ENCODE measurements at regions not wholly inside any gene's neighbourhood (a gene's known extent, or its start where the extent isn't known, plus 50 kb on each side); places are given as distances from the start of the nearest gene placed in this dataset.

DNA sequence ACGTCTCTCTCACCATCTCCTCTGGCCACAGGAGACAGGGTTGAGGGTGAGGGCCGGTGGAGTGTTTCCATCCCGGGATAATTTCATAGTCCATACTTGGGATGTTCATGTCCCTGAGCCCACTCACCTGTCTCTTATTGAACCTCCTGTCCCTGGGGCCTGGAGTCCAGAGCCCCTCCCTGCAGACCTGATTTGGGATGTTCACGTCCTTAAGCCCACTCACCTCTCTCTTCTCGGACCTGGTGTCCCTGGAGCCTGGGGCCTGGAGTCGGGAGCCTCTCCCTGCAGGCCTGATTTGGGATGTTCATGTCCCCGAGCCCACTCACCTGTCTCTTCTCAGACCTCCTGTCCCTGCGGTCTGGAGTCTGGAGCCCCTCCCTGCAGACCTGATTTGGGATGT, 868.2 kb downstream of the BRD1 start:
- TF ChIP-seq EZH2 (IDR thresholded peaks at IDR 0.05; ENCODE audit: insufficient read depth, poor library complexity, severe bottlenecking), result no peak
- no peak for TF ChIP-seq EZH2phosphoT487 (IDR thresholded peaks at IDR 0.05; ENCODE audit: insufficient read depth, low read depth)
